T-cell (primary cell): ENCODE measurements at regions not wholly inside any gene's neighbourhood (a gene's known extent, or its start where the extent isn't known, plus 50 kb on each side); places are given as distances from the start of the nearest gene placed in this dataset.
"Not testable (repeated sequence)": the region's sequence is repeated elsewhere in the genome, so short reads cannot be mapped to it uniquely, and the experiment has no call there.

ENCODE experiments used
- ATAC-seq, 4 experiments: fragments of 200-7000 bp in 3 of 4; fragments of 150-1000 bp in 1 of 4; cut with Tn5 transposase; replicated peaks in 1 of 4; 1 replicate in 3 of 4; 2 replicates in 1 of 4; pipeline ENCODE4 v1.10.0; 2021; ENCODE audit warnings: moderate library complexity in 3 of 4, mild to moderate bottlenecking in 2 of 4, moderate number of reproducible peaks in 1 of 4
- CTCF ChIA-PET, 2 donors: fragments of 300-600 bp; sonication (Branson Sonifier 250); formaldehyde crosslinking; loops; one replicate each; lab custom pipeline; 2022; ENCODE audit warnings: antibody characterized with exemption in 2 of 2; lab: Charles Lee
- POLR2A ChIA-PET, 2 donors: fragments of 300-600 bp; sonication (Branson Sonifier 250); formaldehyde crosslinking; loops; one replicate each; lab custom pipeline; 2022; ENCODE audit warnings: antibody characterized with exemption in 2 of 2; lab: Charles Lee
- DNase-seq, 35 experiments: peaks; one replicate each; pipeline versions ENCODE4 v3.0.0 to v3.0.0-alpha.2; 2013 to 2023
- H3K27ac ChIP-seq: one replicate; pipeline ENCODE4 v1.5.1; 2013; ENCODE audit warnings: low read length
- H3K27me3 ChIP-seq, 2 experiments: replicated peaks in 1 of 2; 1 replicate in 1 of 2; 2 replicates in 1 of 2; pipeline versions ENCODE4 v1.6.1 to v1.7.0; 2013; ENCODE audit warnings: low read length in 1 of 2, mixed read lengths in 1 of 2; ENCODE audit not compliant: control insufficient read depth in 2 of 2, insufficient read depth in 2 of 2; ENCODE audit errors: extremely low read depth in 1 of 2
- H3K36me3 ChIP-seq, 2 donors: 1 replicate in 1 of 2; 2 replicates in 1 of 2; pipeline versions ENCODE4 v1.6.1 to v1.7.0; 2013; ENCODE audit warnings: low read length in 1 of 2; ENCODE audit not compliant: control insufficient read depth in 2 of 2, insufficient read depth in 1 of 2; ENCODE audit errors: extremely low read depth in 1 of 2
- H3K4me1 ChIP-seq, 2 experiments: 1 replicate in 1 of 2; 2 replicates in 1 of 2; pipeline versions ENCODE4 v1.6.1 to v1.7.0; 2013; ENCODE audit warnings: low read length in 2 of 2, mixed read lengths in 1 of 2; ENCODE audit not compliant: insufficient read depth in 2 of 2, control insufficient read depth in 1 of 2; ENCODE audit errors: extremely low read depth in 1 of 2
- H3K4me3 ChIP-seq, 2 donors: 1 replicate in 1 of 2; 2 replicates in 1 of 2; pipeline versions ENCODE4 v1.5.1 to v1.7.0; 2013; ENCODE audit warnings: mild to moderate bottlenecking in 2 of 2, low read length in 1 of 2, moderate library complexity in 1 of 2; ENCODE audit not compliant: control insufficient read depth in 1 of 2; ENCODE audit errors: extremely low read depth in 1 of 2
- H3K9me3 ChIP-seq: 2 replicates; pipeline ENCODE4 v1.7.0; 2013
- H3K27ac Mint-ChIP-seq, 2 donors: one replicate each; pipeline ENCODE4 v1.8.0; 2020 to 2021; ENCODE audit warnings: mild to moderate bottlenecking in 2 of 2, mixed read lengths in 2 of 2
- H3K27me3 Mint-ChIP-seq, 2 donors: one replicate each; pipeline ENCODE4 v1.8.0; 2021 to 2022; ENCODE audit warnings: mixed read lengths in 2 of 2
- H3K36me3 Mint-ChIP-seq: one replicate; pipeline ENCODE4 v1.8.0; 2021; ENCODE audit warnings: mixed read lengths
- H3K4me1 Mint-ChIP-seq, 3 donors: one replicate each; pipeline ENCODE4 v1.8.0; 2020 to 2022; ENCODE audit warnings: mixed read lengths in 3 of 3, mild to moderate bottlenecking in 1 of 3
- H3K4me3 Mint-ChIP-seq, 3 donors: one replicate each; pipeline ENCODE4 v1.8.0; 2020 to 2022; ENCODE audit warnings: mild to moderate bottlenecking in 3 of 3, mixed read lengths in 3 of 3, moderate library complexity in 3 of 3
- H3K9me3 Mint-ChIP-seq, 3 donors: one replicate each; pipeline ENCODE4 v1.8.0; 2020 to 2022; ENCODE audit warnings: mixed read lengths in 3 of 3
- WGBS: methylation state at CpG from one replicate; pipeline ENCODE4 v1.1.5; 2013; ENCODE audit warnings: missing lambda C conversion rate; ENCODE audit not compliant: insufficient coverage; 5-methylcytosine and 5-hydroxymethylcytosine counted together

- ChIA-PET CTCF (no interaction called here), POLR2A (no interaction called here)
- H3K27ac Mint-ChIP-seq, result no peak overlapping the region
- no peak overlapping the region for H3K4me3 Mint-ChIP-seq
- no peak overlapping the region for H3K27ac ChIP-seq
- ATAC-seq (no peak), DNase-seq (no peak)
- H3K4me1 Mint-ChIP-seq, result no peaks in the 10 kb centered on the region
- H3K9me3 ChIP-seq, result no peaks in the 10 kb centered on the region
- peaks cover 0 to 6% of the 10 kb centered on the region in 2 experiments for H3K27me3 ChIP-seq
- 54% methylated on average over 6 of the region's 10 CpGs for WGBS
- no peaks in the 10 kb centered on the region for H3K36me3 ChIP-seq
- no peak overlapping the region for H3K4me3 ChIP-seq
- no peaks in the 10 kb centered on the region for H3K36me3 Mint-ChIP-seq
- no peaks in the 10 kb centered on the region for H3K4me1 ChIP-seq
- no peaks in the 10 kb centered on the region for H3K9me3 Mint-ChIP-seq
- peaks cover 0 to 10% of the 10 kb centered on the region in 2 donors for H3K27me3 Mint-ChIP-seq
Measured at GRCh38 chr17:31798205-31798724, 60.8 kb downstream of the COPRS start.

- H3K27me3 ChIP-seq, result peaks cover 0 to 11% of the 10 kb centered on the region in 2 experiments
- ATAC-seq, POLR2A ChIA-PET, H3K27ac ChIP-seq, H3K36me3 Mint-ChIP-seq, H3K27ac Mint-ChIP-seq, DNase-seq, H3K9me3 Mint-ChIP-seq, H3K4me3 ChIP-seq, H3K9me3 ChIP-seq, H3K4me1 Mint-ChIP-seq, H3K4me3 Mint-ChIP-seq, H3K4me1 ChIP-seq, CTCF ChIA-PET, H3K36me3 ChIP-seq: not testable (repeated sequence)
- peaks cover 7 to 15% of the 10 kb centered on the region in 2 donors for H3K27me3 Mint-ChIP-seq
- 88% methylated on average over 1 of the region's 7 CpGs for WGBS
Measured at GRCh38 chr17:31795941-31796340, 63.1 kb downstream of the COPRS start.

GRCh38 chr17:31794111-31794510, 64.9 kb downstream of the COPRS start:
- DNase-seq (no peak), ATAC-seq (no peak)
- H3K4me3 ChIP-seq, result no peak overlapping the region
- ChIA-PET CTCF (no interaction called here), POLR2A (interaction anchor here in 1 of 2 donors (0.6 kb wide), 1 partner anchor 79 kb away, joined by 8 read pairs; no protein-coding TSS in a partner anchor)
- Mint-ChIP-seq H3K4me3 (no peak overlapping the region), H3K4me1 (no peaks in the 10 kb centered on the region), H3K9me3 (no peaks in the 10 kb centered on the region), H3K36me3 (no peaks in the 10 kb centered on the region), H3K27ac (no peak overlapping the region), H3K27me3 (peaks cover 7 to 17% of the 10 kb centered on the region in 2 donors)
- H3K36me3 ChIP-seq, result no peaks in the 10 kb centered on the region
- no peak overlapping the region for H3K27ac ChIP-seq
- WGBS, result no CpG with 5 or more reads among the region's 5 CpGs
- H3K27me3 ChIP-seq, result peaks cover 0 to 14% of the 10 kb centered on the region in 2 experiments
- H3K4me1 ChIP-seq, result no peaks in the 10 kb centered on the region
- H3K9me3 ChIP-seq, result no peaks in the 10 kb centered on the region

- H3K36me3 ChIP-seq, ATAC-seq, H3K9me3 ChIP-seq, DNase-seq, H3K4me1 ChIP-seq, H3K27ac ChIP-seq, H3K9me3 Mint-ChIP-seq, H3K27ac Mint-ChIP-seq, H3K4me1 Mint-ChIP-seq, CTCF ChIA-PET, H3K4me3 ChIP-seq, H3K36me3 Mint-ChIP-seq, H3K4me3 Mint-ChIP-seq: not testable (repeated sequence)
- H3K27me3 ChIP-seq, result peaks cover 0 to 14% of the 10 kb centered on the region in 2 experiments
- peaks cover 7 to 17% of the 10 kb centered on the region in 2 donors for H3K27me3 Mint-ChIP-seq
- POLR2A ChIA-PET, result interaction anchor here in 1 of 2 donors (0.6 kb wide), 1 partner anchor 78 kb away, joined by 8 read pairs; no protein-coding TSS in a partner anchor
- 80% methylated on average over 1 of the region's 7 CpGs for WGBS
Measured at GRCh38 chr17:31793634-31794033, 65.4 kb downstream of the COPRS start.

- Mint-ChIP-seq H3K27me3 (peaks cover 7 to 13% of the 10 kb centered on the region in 2 donors), H3K4me1 (no peaks in the 10 kb centered on the region), H3K4me3 (no peak overlapping the region), H3K36me3 (no peaks in the 10 kb centered on the region), H3K9me3 (no peaks in the 10 kb centered on the region), H3K27ac (no peak overlapping the region)
- Histone ChIP-seq H3K4me3 (no peak overlapping the region), H3K4me1 (no peaks in the 10 kb centered on the region), H3K27ac (no peak overlapping the region), H3K9me3 (no peaks in the 10 kb centered on the region), H3K36me3 (no peaks in the 10 kb centered on the region), H3K27me3 (peaks cover 0 to 13% of the 10 kb centered on the region in 2 experiments)
- CTCF ChIA-PET, result no interaction called here
- ATAC-seq (no peak), DNase-seq (no peak)
- 49% methylated on average over 6 of the region's 6 CpGs for WGBS
- POLR2A ChIA-PET, result no interaction called here
Measured at GRCh38 chr17:31792007-31792585, 66.9 kb downstream of the COPRS start.

- POLR2A ChIA-PET, result no interaction called here
- 92% methylated on average over 7 of the region's 12 CpGs for WGBS
Measured at GRCh38 chr17:31789707-31790505, 69.1 kb downstream of the COPRS start.

More at GRCh38 chr17:31789707-31790505, 69.1 kb downstream of the COPRS start:
- Mint-ChIP-seq H3K27me3 (peaks cover 7 to 9% of the 10 kb centered on the region in 2 donors), H3K27ac (no peak overlapping the region), H3K4me3 (no peak overlapping the region), H3K4me1 (no peaks in the 10 kb centered on the region), H3K9me3 (no peaks in the 10 kb centered on the region), H3K36me3 (no peaks in the 10 kb centered on the region)
- DNase-seq, result no peak
- ATAC-seq, result no peak
- Histone ChIP-seq H3K9me3 (no peaks in the 10 kb centered on the region), H3K4me3 (no peak overlapping the region), H3K4me1 (no peaks in the 10 kb centered on the region), H3K27me3 (peaks cover 0 to 11% of the 10 kb centered on the region in 2 experiments), H3K36me3 (no peaks in the 10 kb centered on the region), H3K27ac (no peak overlapping the region)
- CTCF ChIA-PET, result no interaction called here
